Stimulated activated CD4-positive, alpha-beta T cell treated with anti-CD3 and anti-CD28 coated beads, Interleukin-1b, Interleukin-23, amount 100 ng/mL, for 1 hour (primary cell): ENCODE measurements at regions not wholly inside any gene's neighbourhood (a gene's known extent, or its start where the extent isn't known, plus 50 kb on each side); places are given as distances from the start of the nearest gene placed in this dataset.

ENCODE experiments used
- DNase-seq, 2 donors: peaks; one replicate each; pipeline ENCODE4 v3.0.0-alpha.2; 2020; ENCODE audit warnings: low read depth in 2 of 2

GRCh38 chr9:108609227-108609896 lies 246.4 kb downstream of the ACTL7B start:
- no peak for DNase-seq

- no peak for DNase-seq
Measured at GRCh38 chr9:108607607-108608006, 248.2 kb downstream of the ACTL7B start.

- DNase-seq, result no peak
Measured at GRCh38 chr9:108606401-108606800, 249.4 kb downstream of the ACTL7B start.

- no peak for DNase-seq
Measured at GRCh38 chr9:108603141-108603540, 252.6 kb downstream of the ACTL7B start.

- DNase-seq, result no peak
Measured at GRCh38 chr9:108600896-108601295, 254.9 kb downstream of the ACTL7B start.

- no peak for DNase-seq
Measured at GRCh38 chr9:108599571-108599970, 256.2 kb downstream of the ACTL7B start.

GRCh38 chr9:108591121-108591520 lies 264.7 kb downstream of the ACTL7B start:
- DNase-seq, result no peak

GRCh38 chr9:108588246-108588645 lies 267.5 kb downstream of the ACTL7B start:
- no peak for DNase-seq

GRCh38 chr9:108586471-108587139 lies 269.2 kb downstream of the ACTL7B start:
- no peak for DNase-seq

- no peak for DNase-seq
Measured at GRCh38 chr9:108584860-108585259, 270.9 kb downstream of the ACTL7B start.

GRCh38 chr9:108582726-108583125 lies 273.1 kb downstream of the ACTL7B start:
- no peak for DNase-seq

- no peak for DNase-seq
Measured at GRCh38 chr9:108579757-108580439, 275.9 kb downstream of the ACTL7B start.

- DNase-seq, result no peak
Measured at GRCh38 chr9:108575276-108575675, 280.5 kb downstream of the ACTL7B start.

GRCh38 chr9:108569624-108570023 lies 286.2 kb downstream of the ACTL7B start:
- DNase-seq, result no peak

GRCh38 chr9:108568093-108568492 lies 287.7 kb downstream of the ACTL7B start:
- no peak for DNase-seq

- no peak for DNase-seq
Measured at GRCh38 chr9:108567571-108567970, 288.2 kb downstream of the ACTL7B start.

- no peak for DNase-seq
Measured at GRCh38 chr9:108565651-108566378, 290.0 kb downstream of the ACTL7B start.

GRCh38 chr9:108562176-108562575 lies 293.6 kb downstream of the ACTL7B start:
- no peak for DNase-seq

- no peak for DNase-seq
Measured at GRCh38 chr9:108559432-108559831, 296.4 kb downstream of the ACTL7B start.

GRCh38 chr9:108554831-108555230 lies 301.0 kb downstream of the ACTL7B start:
- DNase-seq, result no peak

GRCh38 chr9:108553111-108553635 lies 302.6 kb downstream of the ACTL7B start:
- DNase-seq, result no peak

GRCh38 chr9:108552459-108553040 lies 303.2 kb downstream of the ACTL7B start:
- no peak for DNase-seq
